Activated T-helper 1 cell treated with anti-CD3 and anti-CD28 coated beads, Interleukin-12 subunit alpha, Interleukin-12 subunit beta, Interleukin-2, Interleukin-4 antibody, amounts not matched to agents 30 ng/mL and 10 ng/mL and 1 ng/mL, durations not matched to agents 14 hours and 24 hours and 36 hours (primary cell): ENCODE measurements at regions not wholly inside any gene's neighbourhood (a gene's known extent, or its start where the extent isn't known, plus 50 kb on each side); places are given as distances from the start of the nearest gene placed in this dataset.

Experiments
- DNase-seq: peaks from one replicate; pipeline ENCODE4 v3.0.0; 2021; ENCODE audit warnings: low spot score
- H3K27ac Mint-ChIP-seq: one replicate; pipeline ENCODE4 v1.8.0; 2021; ENCODE audit warnings: mild to moderate bottlenecking, mixed read lengths
- H3K27me3 Mint-ChIP-seq: one replicate; pipeline ENCODE4 v1.8.0; 2022; ENCODE audit warnings: mild to moderate bottlenecking, moderate library complexity, mixed read lengths; ENCODE audit not compliant: insufficient read depth
- H3K36me3 Mint-ChIP-seq: one replicate; pipeline ENCODE4 v1.8.0; 2021; ENCODE audit warnings: low read depth, mixed read lengths
- H3K4me1 Mint-ChIP-seq: one replicate; pipeline ENCODE4 v1.8.0; 2021; ENCODE audit warnings: low read depth, mixed read lengths
- H3K4me3 Mint-ChIP-seq: one replicate; pipeline ENCODE4 v1.8.0; 2021; ENCODE audit warnings: mild to moderate bottlenecking, moderate library complexity, mixed read lengths
- H3K9me3 Mint-ChIP-seq: one replicate; pipeline ENCODE4 v1.8.0; 2021; ENCODE audit warnings: mixed read lengths
- intact Hi-C: fragments of 100-400 bp; cut with micrococcal nuclease; formaldehyde crosslinking; loops from one replicate; pipeline ENCODE4 v1.15.1; 2024

DNA sequence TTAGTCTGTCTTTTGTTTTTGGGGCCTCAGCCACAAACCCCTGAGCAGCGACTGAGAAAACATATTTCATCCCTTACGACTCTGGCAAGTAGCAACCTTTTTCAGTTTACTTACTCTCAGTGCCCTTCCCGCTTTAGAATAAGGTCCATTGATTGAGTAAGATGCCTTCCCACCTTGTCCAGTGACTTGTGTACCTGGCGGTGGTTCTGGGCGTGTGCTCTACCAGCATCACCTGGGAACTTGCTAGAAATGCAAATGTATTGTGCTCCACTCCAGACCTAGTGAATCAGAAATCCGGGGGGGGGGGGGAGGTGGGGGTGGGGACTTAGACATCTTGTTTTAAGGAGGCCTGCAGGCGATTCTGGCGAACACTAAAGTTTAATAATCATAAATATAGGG is 72.1 kb downstream of the S1PR1 start:
- Mint-ChIP-seq H3K36me3 (no peaks in the 10 kb centered on the region), H3K4me3 (peak overlapping the region; percentile 62), H3K9me3 (no peaks in the 10 kb centered on the region), H3K27me3 (peaks cover 3% of the 10 kb centered on the region), H3K4me1 (peaks cover 68% of the 10 kb centered on the region), H3K27ac (peak overlapping the region; percentile 75)
- intact Hi-C loops: loop anchor here (1.0 to 2.0 kb wide), 7 partner anchors 18 to 258 kb away; no protein-coding TSS in a partner anchor
- no peak for DNase-seq

DNA sequence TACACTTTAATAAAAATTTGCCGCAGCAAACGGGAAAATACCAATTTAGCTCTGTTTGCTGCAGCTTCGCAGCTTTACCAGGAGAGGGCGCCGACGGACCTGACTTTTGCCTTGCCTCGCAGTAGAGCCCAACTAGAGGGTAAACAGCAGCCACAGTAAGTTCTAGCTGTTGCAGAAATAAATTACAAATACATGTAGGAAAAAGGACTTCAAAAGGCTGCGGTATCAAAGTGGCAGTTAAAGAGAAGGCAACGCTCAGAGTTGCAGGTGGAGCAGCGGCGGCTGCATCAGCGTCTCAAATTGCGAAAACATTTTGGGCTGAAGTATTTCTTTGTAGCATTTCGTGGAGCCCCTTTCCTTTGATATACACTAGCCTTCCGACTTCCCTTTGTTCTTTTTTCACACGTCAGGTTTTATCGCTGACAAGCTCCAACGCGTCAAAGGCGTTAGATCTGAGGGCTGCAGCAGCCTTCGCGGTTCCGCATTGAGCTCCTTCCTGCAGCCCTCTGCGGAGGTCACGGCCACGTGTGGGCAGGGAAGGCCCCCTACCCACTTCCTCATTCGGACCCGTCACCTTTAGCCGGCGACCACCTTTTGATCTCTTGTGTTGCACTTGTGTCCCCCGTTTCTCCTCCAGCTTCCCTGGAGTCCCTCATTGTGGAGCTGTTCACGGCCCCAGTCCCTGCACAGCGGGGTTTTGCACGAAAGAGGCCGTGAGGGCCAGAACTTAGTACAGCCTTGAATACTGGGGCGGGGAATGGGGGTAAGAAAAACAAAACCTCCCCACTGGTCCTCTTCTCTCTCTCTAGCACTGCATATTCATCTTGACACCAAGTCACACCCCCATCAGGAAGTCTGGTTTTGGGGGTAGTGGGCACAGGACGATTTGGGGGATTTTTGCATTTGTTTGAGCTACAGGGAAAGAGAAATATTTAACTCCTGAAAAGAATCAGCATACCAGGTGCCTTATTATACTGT is 72.8 kb downstream of the S1PR1 start:
- Mint-ChIP-seq H3K27ac (peak overlapping the region; percentile 75), H3K9me3 (no peaks in the 10 kb centered on the region), H3K4me3 (peak overlapping the region; percentile 80), H3K4me1 (peaks cover 75% of the 10 kb centered on the region), H3K27me3 (peaks cover 8% of the 10 kb centered on the region), H3K36me3 (no peaks in the 10 kb centered on the region)
- intact Hi-C loops: loop anchor here (1.0 to 5.0 kb wide), 8 partner anchors 18 to 258 kb away; no protein-coding TSS in a partner anchor
- DNase-seq: peak; percentile 62

DNA sequence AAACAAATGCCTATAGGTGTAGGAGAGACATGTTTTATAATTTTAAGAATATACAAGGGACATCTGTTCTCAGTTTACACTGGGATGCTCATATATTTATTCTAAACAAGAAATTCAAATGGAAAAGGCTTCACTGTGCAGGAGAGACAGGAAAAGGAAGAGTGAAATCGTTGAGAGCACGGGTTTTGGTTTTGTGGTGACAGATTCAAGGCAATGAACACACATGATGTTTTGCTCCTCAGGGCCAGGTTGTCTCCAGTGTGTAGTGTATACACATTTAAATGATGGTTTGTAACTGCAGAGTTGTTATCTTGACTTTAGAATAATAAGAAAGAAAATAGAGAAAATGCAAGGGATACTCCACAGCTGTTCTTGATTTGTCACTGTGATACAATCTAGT is 73.7 kb downstream of the S1PR1 start:
- intact Hi-C loops: loop anchor here (5.0 kb wide), 1 partner anchor 142 kb away; no protein-coding TSS in a partner anchor
- H3K27me3 Mint-ChIP-seq: peaks cover 13% of the 10 kb centered on the region
- DNase-seq: peak; percentile 28

DNA sequence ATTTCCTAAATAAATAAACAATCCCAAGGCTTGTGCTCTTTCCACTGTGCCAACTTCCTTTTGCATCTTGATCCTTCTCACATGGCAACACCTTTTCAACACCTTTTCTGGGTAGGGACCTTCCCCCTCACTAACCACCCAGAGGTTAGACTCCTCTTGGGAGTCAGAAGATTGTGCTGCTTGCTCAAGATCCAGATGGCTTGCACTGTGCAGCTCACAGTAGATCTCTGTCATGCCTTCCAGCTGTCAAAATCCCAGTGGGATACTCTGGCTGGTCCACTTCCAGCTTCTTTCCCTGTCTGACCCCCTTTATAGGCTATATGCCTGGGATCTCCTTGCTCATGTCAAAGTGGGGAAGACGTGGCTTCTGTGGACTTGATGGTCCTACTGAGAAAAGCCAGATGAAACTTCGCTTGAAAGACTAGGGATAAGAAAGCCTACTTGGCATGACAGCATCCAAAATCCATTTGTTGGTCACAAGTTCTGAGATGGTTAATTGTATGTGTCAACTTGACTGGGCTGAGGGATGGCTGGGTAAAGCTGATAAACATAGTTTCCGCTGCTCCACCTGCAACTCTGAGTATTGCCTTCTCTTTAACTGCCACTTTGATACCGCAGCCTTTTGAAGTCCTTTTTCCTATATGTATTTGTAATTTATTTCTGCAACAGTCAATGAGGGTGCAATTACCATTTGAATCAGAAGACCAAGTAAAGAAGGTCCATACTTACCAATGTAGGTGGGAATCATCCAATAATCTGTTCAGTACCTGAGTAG is 74.5 kb downstream of the S1PR1 start:
- Mint-ChIP-seq H3K4me1 (peaks cover 75% of the 10 kb centered on the region), H3K27me3 (peaks cover 13% of the 10 kb centered on the region), H3K36me3 (no peaks in the 10 kb centered on the region), H3K4me3 (peak overlapping the region; percentile 31), H3K9me3 (no peaks in the 10 kb centered on the region), H3K27ac (peak overlapping the region; percentile 70)
- no peak for DNase-seq
- intact Hi-C loops: loop anchor here (5.0 kb wide), 1 partner anchor 141 kb away; no protein-coding TSS in a partner anchor

More for the DNA sequence above, 73.7 kb downstream of the S1PR1 start:
- Mint-ChIP-seq H3K4me1 (peaks cover 75% of the 10 kb centered on the region), H3K36me3 (no peaks in the 10 kb centered on the region), H3K27ac (peak overlapping the region; percentile 25), H3K4me3 (peak overlapping the region; percentile 80), H3K9me3 (no peaks in the 10 kb centered on the region)

DNA sequence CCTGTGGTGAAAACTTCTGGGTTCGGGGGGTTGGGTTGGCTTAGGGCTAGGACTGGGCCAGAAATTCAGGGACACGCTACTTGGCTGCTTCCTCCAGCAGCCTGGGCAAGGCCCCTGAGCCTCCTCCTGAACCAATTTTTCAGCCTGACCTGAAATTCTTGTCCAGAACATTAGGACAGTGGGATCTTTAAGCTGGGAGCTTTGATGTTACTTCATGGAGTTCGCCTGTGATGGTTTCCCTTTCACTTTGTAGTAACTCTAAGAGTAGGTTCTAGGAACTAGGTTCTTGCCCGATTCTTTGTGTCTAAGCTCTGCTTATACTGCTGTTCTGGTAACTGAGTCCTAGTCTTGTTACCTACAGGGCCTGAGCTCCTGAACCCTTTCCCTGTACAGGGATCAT is 75.3 kb downstream of the S1PR1 start:
- Mint-ChIP-seq H3K27me3 (peaks cover 13% of the 10 kb centered on the region), H3K36me3 (no peaks in the 10 kb centered on the region), H3K27ac (peak overlapping the region; percentile 56), H3K4me3 (peak overlapping the region; percentile 70), H3K9me3 (no peaks in the 10 kb centered on the region), H3K4me1 (peaks cover 75% of the 10 kb centered on the region)
- intact Hi-C loops: loop anchor here (5.0 kb wide), 1 partner anchor 140 kb away; no protein-coding TSS in a partner anchor
- no peak for DNase-seq

DNA sequence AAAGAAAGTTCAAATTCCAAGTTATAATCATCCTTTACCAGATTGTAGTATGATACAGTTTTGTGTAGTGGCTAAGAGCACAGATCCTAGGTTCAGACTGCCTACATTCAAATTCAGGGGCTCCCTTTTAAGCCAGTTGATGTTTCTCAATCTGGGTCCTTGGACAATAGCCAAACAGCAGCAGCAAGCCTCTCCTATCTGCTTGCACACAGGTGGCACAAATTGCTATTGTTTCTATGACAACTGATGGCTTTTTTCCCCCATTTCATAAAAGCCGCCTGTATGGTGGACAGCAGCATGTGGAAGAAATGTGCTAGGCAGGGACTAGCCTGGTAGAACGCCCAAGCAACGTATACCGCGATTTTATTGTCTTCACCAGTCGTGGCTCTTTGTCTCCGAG is 76.5 kb downstream of the S1PR1 start:
- Mint-ChIP-seq H3K4me1 (peaks cover 63% of the 10 kb centered on the region), H3K27ac (no peak overlapping the region)

GRCh38 chr1:101314244-101314643 is 77.4 kb downstream of the S1PR1 start:
- intact Hi-C loops: loop anchor here (5.0 kb wide), 1 partner anchor 138 kb away; no protein-coding TSS in a partner anchor
- peaks cover 54% of the 10 kb centered on the region for H3K4me1 Mint-ChIP-seq
- peaks cover 24% of the 10 kb centered on the region for H3K27me3 Mint-ChIP-seq
- no peak overlapping the region for H3K27ac Mint-ChIP-seq
- DNase-seq: no peak
- no peak overlapping the region for H3K4me3 Mint-ChIP-seq
- H3K9me3 Mint-ChIP-seq: no peaks in the 10 kb centered on the region
- H3K36me3 Mint-ChIP-seq: no peaks in the 10 kb centered on the region

More for the DNA sequence above, 76.5 kb downstream of the S1PR1 start:
- no peak overlapping the region for H3K4me3 Mint-ChIP-seq
- no peaks in the 10 kb centered on the region for H3K36me3 Mint-ChIP-seq
- intact Hi-C loops: loop anchor here (5.0 kb wide), 1 partner anchor 139 kb away; no protein-coding TSS in a partner anchor
- peaks cover 21% of the 10 kb centered on the region for H3K27me3 Mint-ChIP-seq
- DNase-seq: no peak
- H3K9me3 Mint-ChIP-seq: no peaks in the 10 kb centered on the region

- peaks cover 25% of the 10 kb centered on the region for H3K27me3 Mint-ChIP-seq
- no peaks in the 10 kb centered on the region for H3K36me3 Mint-ChIP-seq
- intact Hi-C loops: no loop called here
- H3K27ac Mint-ChIP-seq: no peak overlapping the region
- H3K4me1 Mint-ChIP-seq: peaks cover 34% of the 10 kb centered on the region
- DNase-seq: no peak
- no peak overlapping the region for H3K4me3 Mint-ChIP-seq
- H3K9me3 Mint-ChIP-seq: no peaks in the 10 kb centered on the region
Measured at GRCh38 chr1:101316256-101316655, 79.4 kb downstream of the S1PR1 start.

GRCh38 chr1:101316799-101317198 is 80.0 kb downstream of the S1PR1 start:
- Mint-ChIP-seq H3K27ac (no peak overlapping the region), H3K4me1 (peaks cover 28% of the 10 kb centered on the region), H3K27me3 (peaks cover 28% of the 10 kb centered on the region), H3K9me3 (no peaks in the 10 kb centered on the region), H3K36me3 (no peaks in the 10 kb centered on the region), H3K4me3 (no peak overlapping the region)
- DNase-seq: no peak
- intact Hi-C loops: no loop called here

DNA sequence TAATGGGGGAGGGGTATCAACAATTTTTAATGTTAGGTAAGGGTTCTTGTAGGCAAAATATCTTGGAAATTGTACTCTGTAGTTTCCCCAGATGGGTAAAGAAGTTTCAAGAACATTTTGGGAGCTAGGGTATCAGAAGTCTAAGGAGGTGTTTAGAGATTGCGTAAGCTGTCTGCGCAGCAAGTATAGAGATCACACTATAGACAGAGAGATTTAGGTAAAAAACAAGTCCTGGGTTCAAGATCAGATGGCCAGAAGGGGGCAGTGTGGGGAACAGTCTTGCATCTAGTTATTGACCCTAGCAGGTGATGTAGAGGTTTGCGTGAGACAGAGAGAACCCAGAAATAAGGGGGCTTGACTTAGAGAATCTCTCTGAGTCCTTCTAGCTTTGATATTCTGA is 80.8 kb downstream of the S1PR1 start:
- Mint-ChIP-seq H3K9me3 (no peaks in the 10 kb centered on the region), H3K27ac (no peak overlapping the region), H3K4me1 (peaks cover 20% of the 10 kb centered on the region), H3K4me3 (no peak overlapping the region), H3K27me3 (peaks cover 31% of the 10 kb centered on the region), H3K36me3 (peaks cover under 1% of the 10 kb centered on the region)
- no peak for DNase-seq
- intact Hi-C loops: no loop called here

DNA sequence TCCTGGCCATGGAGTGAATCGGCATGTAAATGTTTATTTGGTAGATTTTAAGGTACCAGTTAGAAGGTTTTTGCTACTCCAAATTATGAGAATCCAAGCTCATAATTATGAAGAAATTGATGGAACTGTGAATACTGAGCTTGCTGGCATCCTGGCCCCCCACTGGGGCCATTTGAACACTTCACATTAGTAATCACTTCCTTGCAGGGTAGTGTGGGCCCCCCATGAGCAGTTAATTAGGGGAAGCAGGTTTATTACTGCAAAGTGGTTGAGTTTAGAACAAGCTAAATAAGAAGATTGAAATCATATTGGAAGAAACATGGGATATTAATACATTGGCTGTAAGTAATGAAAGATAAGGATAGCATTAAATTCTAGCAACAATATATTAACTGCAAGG is 86.7 kb downstream of the S1PR1 start:
- H3K27ac Mint-ChIP-seq: no peak overlapping the region
- H3K4me1 Mint-ChIP-seq: no peaks in the 10 kb centered on the region
- peaks cover 33% of the 10 kb centered on the region for H3K27me3 Mint-ChIP-seq
- no peak for DNase-seq
- H3K9me3 Mint-ChIP-seq: no peaks in the 10 kb centered on the region
- peaks cover 1% of the 10 kb centered on the region for H3K36me3 Mint-ChIP-seq
- no peak overlapping the region for H3K4me3 Mint-ChIP-seq
- intact Hi-C loops: no loop called here

DNA sequence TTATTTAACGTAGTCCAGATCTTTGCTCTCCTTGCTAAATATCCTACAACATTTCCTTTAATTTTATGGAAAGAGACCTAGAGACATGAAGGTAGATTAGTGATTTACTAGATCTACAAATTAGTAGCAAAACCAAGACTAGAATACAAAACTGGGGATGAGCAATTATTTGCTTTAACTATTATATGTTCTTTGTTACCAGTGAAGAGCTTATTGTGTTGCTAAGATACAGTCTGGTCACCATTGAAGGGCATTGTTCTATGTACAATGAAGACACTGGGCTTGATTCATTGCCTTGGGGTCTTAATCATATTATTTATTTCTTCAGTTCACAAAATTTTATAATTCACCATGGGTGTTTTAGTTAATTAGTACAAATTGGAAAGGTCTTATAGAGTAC is 88.3 kb downstream of the S1PR1 start:
- Mint-ChIP-seq H3K4me3 (no peak overlapping the region), H3K27me3 (peaks cover 34% of the 10 kb centered on the region), H3K27ac (no peak overlapping the region), H3K9me3 (no peaks in the 10 kb centered on the region), H3K4me1 (no peaks in the 10 kb centered on the region), H3K36me3 (peaks cover 1% of the 10 kb centered on the region)
- intact Hi-C loops: no loop called here
- no peak for DNase-seq
